Left lung (tissue), 4 donors: ENCODE measurements at regions not wholly inside any gene's neighbourhood (a gene's known extent, or its start where the extent isn't known, plus 50 kb on each side); places are given as distances from the start of the nearest gene placed in this dataset.
"Not testable (repeated sequence)": the region's sequence is repeated elsewhere in the genome, so short reads cannot be mapped to it uniquely, and the experiment has no call there.

ENCODE experiments used
- ATAC-seq: fragments of 200-7000 bp; cut with Tn5 transposase; one replicate; pipeline ENCODE4 v1.9.1; 2020; ENCODE audit warnings: moderate library complexity
- DNase-seq, 4 donors: peaks; one replicate each; pipeline ENCODE4 v3.0.0-alpha.2; 2013 to 2020
- H3K27ac ChIP-seq, 2 donors: fragments of 200-600 bp; sonication (generic) in 1 of 2; one replicate each; pipeline versions ENCODE4 v1.5.0 to v1.8.0; 2020 to 2021
- H3K27me3 ChIP-seq, 2 donors: fragments of 200-600 bp; sonication (generic) in 1 of 2; one replicate each; pipeline versions ENCODE4 v1.5.0 to v1.8.0; 2020 to 2021
- H3K36me3 ChIP-seq, 2 donors: fragments of 200-600 bp; sonication (generic) in 1 of 2; one replicate each; pipeline versions ENCODE4 v1.5.0 to v1.8.0; 2020 to 2021
- H3K4me1 ChIP-seq, 2 donors: fragments of 200-600 bp; one replicate each; pipeline ENCODE4 v1.8.0; 2021
- H3K4me3 ChIP-seq, 2 donors: fragments of 200-600 bp; sonication (generic) in 1 of 2; one replicate each; pipeline versions ENCODE4 v1.5.0 to v1.8.0; 2020 to 2021; ENCODE audit warnings: mild to moderate bottlenecking in 1 of 2
- H3K9me3 ChIP-seq, 2 donors: fragments of 200-600 bp; sonication (generic) in 1 of 2; one replicate each; pipeline versions ENCODE4 v1.5.0 to v1.8.0; 2020 to 2021
- CTCF ChIP-seq, 2 donors: fragments of 200-600 bp; sonication (generic) in 1 of 2; IDR thresholded peaks; one replicate each; pipeline versions ENCODE4 v1.5.0 to v1.8.0; 2021; ENCODE audit warnings: antibody characterized with exemption in 2 of 2
- intact Hi-C, 2 donors: fragments of 100-400 bp; cut with DNase I; formaldehyde crosslinking; loops; one replicate each; pipeline versions ENCODE4 v1.11.2 to v1.14.2; 2022
- donor health status: DM: no; HTN: yes; CAD: no.
- donor health status: DM: no; HTN: no; CAD: no.

- H3K4me3 ChIP-seq, result no peak overlapping the region
- intact Hi-C loops, result no loop called here
- H3K27ac ChIP-seq, result no peak overlapping the region
- peaks cover 0 to 3% of the 10 kb centered on the region in 2 donors for H3K36me3 ChIP-seq
- no peaks in the 10 kb centered on the region for H3K4me1 ChIP-seq
- H3K9me3 ChIP-seq, result no peaks in the 10 kb centered on the region
- ATAC-seq (no peak), DNase-seq (no peak)
- TF ChIP-seq CTCF (IDR thresholded peaks at IDR 0.05), result no peak
- H3K27me3 ChIP-seq, result no peaks in the 10 kb centered on the region
Observed at GRCh38 chr10:65065278-65065677, 1544.1 kb downstream of the REEP3 start.

DNA sequence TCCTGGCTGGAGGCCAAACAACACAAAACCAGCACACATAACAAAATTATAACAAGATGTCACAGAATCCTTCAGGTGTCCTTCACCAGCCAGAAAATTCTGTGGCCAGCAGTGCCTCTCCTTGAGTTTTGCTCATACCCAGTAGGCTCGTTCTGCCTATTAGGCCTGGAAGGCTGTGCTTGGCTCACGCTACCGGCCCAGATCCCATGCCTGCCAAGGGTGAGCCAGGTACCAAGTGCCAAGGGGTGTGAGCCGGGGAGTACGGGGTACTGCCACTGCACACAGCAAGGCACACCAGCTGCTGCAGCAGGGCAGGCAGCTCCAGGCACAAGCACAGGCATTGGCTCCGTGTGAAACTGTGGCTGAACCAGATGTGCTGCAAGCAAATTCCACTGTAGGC lies 1562.0 kb downstream of the REEP3 start:
- no peak for TF ChIP-seq CTCF (IDR thresholded peaks at IDR 0.05)
- Histone ChIP-seq H3K36me3 (no peaks in the 10 kb centered on the region), H3K27me3 (no peaks in the 10 kb centered on the region), H3K4me1 (no peaks in the 10 kb centered on the region), H3K27ac (no peak overlapping the region), H3K4me3 (no peak overlapping the region), H3K9me3 (peaks cover 0 to 58% of the 10 kb centered on the region in 2 donors)
- ATAC-seq (peak; percentile 23), DNase-seq (peak in 1 of 4 donors; percentile 46)
- intact Hi-C loops, result no loop called here

- intact Hi-C loops, result no loop called here
- H3K27ac ChIP-seq, result no peak overlapping the region
- peaks cover 0 to 16% of the 10 kb centered on the region in 2 donors for H3K9me3 ChIP-seq
- no peak for TF ChIP-seq CTCF (IDR thresholded peaks at IDR 0.05)
- ATAC-seq (no peak), DNase-seq (no peak)
- no peaks in the 10 kb centered on the region for H3K27me3 ChIP-seq
- H3K36me3 ChIP-seq, result no peaks in the 10 kb centered on the region
- no peaks in the 10 kb centered on the region for H3K4me1 ChIP-seq
- H3K4me3 ChIP-seq, result no peak overlapping the region
Observed at GRCh38 chr10:65090991-65091390, 1569.8 kb downstream of the REEP3 start.

DNA sequence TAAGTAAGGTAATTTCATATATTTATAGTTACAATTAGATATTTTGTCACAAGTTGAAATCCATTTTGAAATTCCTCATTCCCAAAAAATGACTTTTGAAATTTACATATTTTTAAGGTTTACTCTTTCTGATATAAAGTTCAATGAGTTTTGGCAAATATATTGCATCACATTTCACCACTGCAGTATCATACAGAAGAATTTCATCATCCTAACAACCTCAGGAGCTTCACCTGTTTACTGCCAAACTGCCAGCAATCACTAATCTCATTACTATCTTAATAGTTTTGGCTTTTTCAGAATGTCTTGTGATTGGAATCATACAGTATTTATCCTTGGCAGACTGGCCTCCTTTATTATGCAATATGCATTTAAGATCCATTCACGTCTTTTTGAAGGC lies 1578.9 kb downstream of the REEP3 start:
- intact Hi-C loops, result no loop called here
- H3K9me3 ChIP-seq, result peaks cover 0 to 19% of the 10 kb centered on the region in 2 donors
- DNase-seq (no peak), ATAC-seq (no peak)
- H3K4me1 ChIP-seq, result no peaks in the 10 kb centered on the region
- no peak overlapping the region for H3K4me3 ChIP-seq
- no peaks in the 10 kb centered on the region for H3K36me3 ChIP-seq
- no peak for TF ChIP-seq CTCF (IDR thresholded peaks at IDR 0.05)
- no peaks in the 10 kb centered on the region for H3K27me3 ChIP-seq
- H3K27ac ChIP-seq, result no peak overlapping the region

DNA sequence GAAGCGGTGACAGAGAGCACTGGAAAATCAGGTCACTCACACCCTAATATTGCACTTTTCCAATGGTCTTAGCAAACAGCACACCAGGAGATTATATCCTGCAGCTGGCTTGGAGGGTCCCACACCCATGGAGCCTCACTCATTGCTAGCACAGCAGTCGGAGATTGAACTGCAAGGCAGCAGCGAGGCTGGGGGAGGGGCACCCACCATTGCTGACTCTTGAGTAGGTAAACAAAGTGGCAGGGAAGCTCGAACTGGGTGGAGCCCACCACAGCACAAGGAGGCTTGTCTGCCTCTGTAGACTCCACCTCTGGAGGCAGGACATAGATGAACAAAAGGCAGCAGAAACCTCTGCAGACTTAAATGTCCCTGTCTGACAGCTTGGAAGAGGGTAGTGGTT lies 1579.7 kb downstream of the REEP3 start:
- H3K4me1 ChIP-seq, intact Hi-C loops, H3K27me3 ChIP-seq, DNase-seq, H3K36me3 ChIP-seq, H3K4me3 ChIP-seq, H3K27ac ChIP-seq, ATAC-seq: not testable (repeated sequence)
- peaks cover 0 to 25% of the 10 kb centered on the region in 2 donors for H3K9me3 ChIP-seq

- ATAC-seq (no peak), DNase-seq (no peak)
- no peaks in the 10 kb centered on the region for H3K36me3 ChIP-seq
- H3K4me1 ChIP-seq, result no peaks in the 10 kb centered on the region
- no peak overlapping the region for H3K4me3 ChIP-seq
- no peak overlapping the region for H3K27ac ChIP-seq
- no peak for TF ChIP-seq CTCF (IDR thresholded peaks at IDR 0.05)
- no peaks in the 10 kb centered on the region for H3K27me3 ChIP-seq
- peaks cover 0 to 19% of the 10 kb centered on the region in 2 donors for H3K9me3 ChIP-seq
- intact Hi-C loops, result no loop called here
Observed at GRCh38 chr10:65110009-65110408, 1588.8 kb downstream of the REEP3 start.

DNA sequence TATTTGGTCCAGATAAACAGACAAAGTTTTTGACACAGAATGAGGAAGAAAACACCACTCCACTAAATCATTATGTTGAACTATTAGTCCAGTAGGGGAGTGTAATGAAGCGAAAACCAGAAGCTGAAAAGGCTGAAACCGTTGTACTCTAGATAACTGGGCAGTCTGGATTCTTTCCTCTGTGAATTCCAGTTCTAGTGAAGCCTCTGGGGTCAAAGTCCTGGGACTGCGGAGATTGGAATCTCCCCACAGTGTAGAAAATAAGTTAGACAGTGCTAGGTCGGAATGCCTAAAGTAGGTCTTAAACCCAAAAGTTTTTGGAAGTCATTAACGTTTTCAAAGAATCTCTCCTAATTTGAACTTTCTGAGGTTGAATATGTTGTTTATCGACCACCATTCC lies 1589.9 kb downstream of the REEP3 start:
- not testable (repeated sequence) for H3K27me3 ChIP-seq

More for the DNA sequence above, 1589.9 kb downstream of the REEP3 start:
- H3K36me3 ChIP-seq, H3K27ac ChIP-seq, ATAC-seq, H3K4me3 ChIP-seq, intact Hi-C loops, H3K4me1 ChIP-seq, DNase-seq: not testable (repeated sequence)
- peaks cover 0 to 11% of the 10 kb centered on the region in 2 donors for H3K9me3 ChIP-seq
